Mesendoderm (in vitro differentiated cells): ENCODE measurements at regions not wholly inside any gene's neighbourhood (a gene's known extent, or its start where the extent isn't known, plus 50 kb on each side); places are given as distances from the start of the nearest gene placed in this dataset.
"Not testable (repeated sequence)": the region's sequence is repeated elsewhere in the genome, so short reads cannot be mapped to it uniquely, and the experiment has no call there.

Experiments
- DNase-seq: peaks from one replicate; pipeline ENCODE4 v3.0.0; 2013
- H2AK5ac ChIP-seq: 2 replicates; pipeline ENCODE4 v1.6.1; 2013; ENCODE audit warnings: low read length, inconsistent platforms
- H2BK120ac ChIP-seq: 2 replicates; pipeline ENCODE4 v1.6.1; 2013; ENCODE audit warnings: low read depth, mild to moderate bottlenecking, low read length, moderate library complexity, mixed read lengths
- H2BK15ac ChIP-seq: replicated peaks from 2 replicates; pipeline ENCODE4 v1.6.1; 2013; ENCODE audit warnings: low read depth, mild to moderate bottlenecking, moderate library complexity
- H2BK5ac ChIP-seq: 2 replicates; pipeline ENCODE4 v1.6.1; 2013; ENCODE audit warnings: low read length, inconsistent platforms
- H3K18ac ChIP-seq: 2 replicates; pipeline ENCODE4 v1.6.1; 2013; ENCODE audit warnings: mild to moderate bottlenecking, low read length, mixed read lengths
- H3K23ac ChIP-seq: one replicate; pipeline ENCODE4 v1.6.1; 2013; ENCODE audit warnings: low read length
- H3K27ac ChIP-seq: 2 replicates; pipeline ENCODE4 v1.5.1; 2013; ENCODE audit warnings: low read depth, mild to moderate bottlenecking, inconsistent platforms, low read length, moderate library complexity
- H3K27me3 ChIP-seq: 2 replicates; pipeline ENCODE4 v1.6.1; 2013; ENCODE audit warnings: low read length, control low read depth, mild to moderate bottlenecking, inconsistent platforms; ENCODE audit not compliant: insufficient read depth, poor library complexity
- H3K36me3 ChIP-seq: 2 replicates; pipeline ENCODE4 v1.6.1; 2013; ENCODE audit warnings: low read length, inconsistent platforms; ENCODE audit not compliant: control insufficient read depth, insufficient read depth
- H3K4ac ChIP-seq: one replicate; pipeline ENCODE4 v1.6.1; 2013; ENCODE audit warnings: low read depth, mild to moderate bottlenecking, low read length, moderate library complexity
- H3K4me1 ChIP-seq: 2 replicates; pipeline ENCODE4 v1.6.1; 2013; ENCODE audit warnings: low read depth, low read length, inconsistent platforms; ENCODE audit not compliant: control insufficient read depth
- H3K4me2 ChIP-seq: 2 replicates; pipeline ENCODE4 v1.6.1; 2013; ENCODE audit warnings: low read length
- H3K4me3 ChIP-seq: 2 replicates; pipeline ENCODE4 v1.5.1; 2013; ENCODE audit warnings: mild to moderate bottlenecking, low read length
- H3K56ac ChIP-seq: one replicate; pipeline ENCODE4 v1.6.1; 2013; ENCODE audit warnings: low read length
- H3K79me1 ChIP-seq: 2 replicates; pipeline ENCODE4 v1.6.1; 2013; ENCODE audit warnings: low read length, inconsistent platforms
- H3K79me2 ChIP-seq: 2 replicates; pipeline ENCODE4 v1.6.1; 2013; ENCODE audit warnings: mild to moderate bottlenecking, low read length; ENCODE audit not compliant: control insufficient read depth, insufficient read depth
- H3K9ac ChIP-seq: 2 replicates; pipeline ENCODE4 v1.6.1; 2013; ENCODE audit warnings: low read length, inconsistent platforms
- H4K5ac ChIP-seq: one replicate; pipeline ENCODE4 v1.6.1; 2013; ENCODE audit warnings: low read length
- H4K8ac ChIP-seq: one replicate; pipeline ENCODE4 v1.6.1; 2013; ENCODE audit warnings: low read depth, mild to moderate bottlenecking, control low read depth, low read length, moderate library complexity
- WGBS: extraction: QIAGEN DNeasy Blood & Tissue Kit; methylation state at CpG from one replicate; pipeline ENCODE4 v1.1.7; 2013; ENCODE audit warnings: low lambda C conversion rate, missing lambda C conversion rate; ENCODE audit not compliant: insufficient coverage; ENCODE audit errors: extremely low coverage; 5-methylcytosine and 5-hydroxymethylcytosine counted together

DNA sequence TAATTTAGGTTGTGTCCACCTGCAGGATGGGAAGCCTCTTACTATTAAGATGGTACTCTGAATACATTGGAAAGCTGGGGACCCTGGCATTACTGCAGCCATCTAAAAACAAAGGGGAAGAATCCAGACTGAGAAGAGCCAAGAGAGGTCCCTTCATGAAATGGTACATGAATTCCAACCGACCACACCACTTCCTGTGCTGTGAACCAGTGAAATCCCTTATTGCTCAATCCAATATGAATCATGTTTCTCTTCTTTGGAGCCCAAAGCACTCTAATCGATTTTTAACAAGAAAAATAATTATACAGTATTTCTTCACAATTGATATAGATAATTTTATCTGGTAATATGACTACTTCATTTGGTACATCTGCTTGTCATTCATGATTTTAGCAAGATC, 479.7 kb upstream of the RAB6C start:
- WGBS: no CpG with 5 or more reads among the region's 2 CpGs

DNA sequence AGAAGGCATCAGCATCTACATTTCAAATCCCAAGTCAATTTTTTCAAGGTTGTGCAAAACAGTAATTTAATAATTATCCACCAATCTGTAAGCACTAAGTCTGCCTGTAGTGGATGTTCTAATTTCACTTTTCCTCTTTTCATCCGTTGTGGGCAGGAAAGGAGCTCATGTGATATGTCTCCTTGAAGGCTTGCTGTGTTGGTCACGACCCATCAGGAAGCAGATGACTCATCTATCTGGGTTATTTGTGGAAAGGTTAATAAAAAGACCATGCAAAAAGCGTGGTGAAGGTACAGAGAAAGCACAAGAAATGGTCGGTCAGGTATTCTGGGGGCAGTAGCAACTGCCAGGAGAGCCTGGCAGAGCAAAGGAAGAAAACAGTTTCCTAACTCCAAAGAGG, 476.7 kb upstream of the RAB6C start:
- no peak overlapping the region for H3K23ac ChIP-seq
- no peaks in the 10 kb centered on the region for H3K27me3 ChIP-seq
- no peak overlapping the region for H3K4ac ChIP-seq
- no peak overlapping the region for H3K9ac ChIP-seq
- H2BK5ac ChIP-seq: no peak overlapping the region
- H4K5ac ChIP-seq: no peak overlapping the region
- H3K79me2 ChIP-seq: no peaks in the 10 kb centered on the region
- no peak overlapping the region for H3K4me3 ChIP-seq
- H2AK5ac ChIP-seq: no peak overlapping the region
- H4K8ac ChIP-seq: no peak overlapping the region
- WGBS: no CpG with 5 or more reads among the region's 4 CpGs
- DNase-seq: no peak
- no peaks in the 10 kb centered on the region for H3K79me1 ChIP-seq
- H3K27ac ChIP-seq: no peak overlapping the region
- no peaks in the 10 kb centered on the region for H3K36me3 ChIP-seq
- H3K4me1 ChIP-seq: no peaks in the 10 kb centered on the region
- H3K4me2 ChIP-seq: no peak overlapping the region
- no peak overlapping the region for H2BK15ac ChIP-seq
- H3K18ac ChIP-seq: no peak overlapping the region
- H3K56ac ChIP-seq: no peak overlapping the region
- no peak overlapping the region for H2BK120ac ChIP-seq

More for the DNA sequence above, 479.7 kb upstream of the RAB6C start:
- Histone ChIP-seq H3K27ac (no peak overlapping the region), H2BK5ac (no peak overlapping the region), H3K79me2 (no peaks in the 10 kb centered on the region), H4K8ac (no peak overlapping the region), H2BK15ac (no peak overlapping the region), H3K56ac (no peak overlapping the region), H4K5ac (no peak overlapping the region), H3K4me3 (no peak overlapping the region), H2BK120ac (no peak overlapping the region), H3K4ac (no peak overlapping the region), H3K23ac (no peak overlapping the region), H3K18ac (no peak overlapping the region), H3K4me2 (no peak overlapping the region), H3K9ac (no peak overlapping the region), H3K79me1 (no peaks in the 10 kb centered on the region), H3K4me1 (no peaks in the 10 kb centered on the region), H2AK5ac (no peak overlapping the region), H3K36me3 (no peaks in the 10 kb centered on the region), H3K27me3 (no peaks in the 10 kb centered on the region)
- DNase-seq: no peak

DNA sequence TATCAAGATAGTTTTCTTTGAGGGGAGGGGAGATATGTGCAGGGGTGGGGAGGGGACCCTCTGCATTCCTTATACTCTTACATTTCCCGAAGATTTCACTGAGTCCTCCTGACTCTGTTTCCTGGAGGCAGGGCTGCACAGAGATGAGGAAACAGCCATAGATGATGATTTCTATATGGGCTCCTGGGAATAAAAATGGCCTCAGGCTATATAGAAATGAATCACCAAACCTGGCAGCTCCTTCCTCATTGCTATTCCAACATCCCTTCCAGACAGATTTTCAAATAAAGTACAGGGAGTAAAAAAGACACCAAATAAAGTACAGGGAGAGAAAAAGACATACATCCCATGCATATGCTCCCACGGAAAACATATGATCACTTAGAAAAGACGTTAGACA, 474.8 kb upstream of the RAB6C start:
- Histone ChIP-seq H3K27me3 (no peaks in the 10 kb centered on the region), H3K23ac (no peak overlapping the region), H3K36me3 (no peaks in the 10 kb centered on the region), H2BK120ac (no peak overlapping the region), H3K9ac (no peak overlapping the region), H3K27ac (no peak overlapping the region), H3K4ac (no peak overlapping the region), H4K8ac (no peak overlapping the region), H2BK5ac (no peak overlapping the region), H2BK15ac (no peak overlapping the region), H2AK5ac (no peak overlapping the region), H3K79me1 (no peaks in the 10 kb centered on the region), H3K56ac (no peak overlapping the region), H3K4me1 (no peaks in the 10 kb centered on the region), H3K18ac (no peak overlapping the region), H3K4me3 (no peak overlapping the region), H3K4me2 (no peak overlapping the region), H3K79me2 (no peaks in the 10 kb centered on the region), H4K5ac (no peak overlapping the region)
- DNase-seq: no peak
- no CpG with 5 or more reads among the region's 3 CpGs for WGBS

DNA sequence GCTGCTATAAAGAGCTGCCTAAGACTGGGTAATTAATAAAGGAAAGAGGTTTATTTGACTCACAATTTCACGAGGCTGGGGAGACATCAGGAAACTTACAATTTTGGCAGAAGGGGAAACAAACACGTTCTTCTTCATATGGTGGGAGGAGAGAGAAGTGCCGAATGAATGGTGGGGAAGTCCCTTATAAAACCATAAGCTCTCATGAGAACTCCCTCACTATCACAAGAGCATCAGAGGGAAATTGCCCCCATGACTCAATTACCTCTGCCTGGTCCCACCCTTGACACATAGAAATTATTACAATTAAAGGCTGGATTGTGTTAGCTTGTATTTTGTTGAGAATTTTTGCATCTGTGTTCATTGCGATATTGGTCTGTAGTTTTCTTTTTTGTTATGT, 460.5 kb upstream of the RAB6C start:
- Histone ChIP-seq H2BK5ac (no peak overlapping the region), H3K4me1 (no peaks in the 10 kb centered on the region), H2AK5ac (no peak overlapping the region), H4K8ac (no peak overlapping the region), H3K79me2 (no peaks in the 10 kb centered on the region), H2BK120ac (no peak overlapping the region), H3K56ac (no peak overlapping the region), H3K27ac (no peak overlapping the region), H2BK15ac (no peak overlapping the region), H3K9ac (no peak overlapping the region), H3K79me1 (no peaks in the 10 kb centered on the region), H3K23ac (no peak overlapping the region), H3K4ac (no peak overlapping the region), H3K4me2 (no peak overlapping the region), H3K36me3 (no peaks in the 10 kb centered on the region), H3K18ac (no peak overlapping the region), H4K5ac (no peak overlapping the region), H3K4me3 (no peak overlapping the region), H3K27me3 (no peaks in the 10 kb centered on the region)
- no CpG with 5 or more reads among the region's 4 CpGs for WGBS
- no peak for DNase-seq

DNA sequence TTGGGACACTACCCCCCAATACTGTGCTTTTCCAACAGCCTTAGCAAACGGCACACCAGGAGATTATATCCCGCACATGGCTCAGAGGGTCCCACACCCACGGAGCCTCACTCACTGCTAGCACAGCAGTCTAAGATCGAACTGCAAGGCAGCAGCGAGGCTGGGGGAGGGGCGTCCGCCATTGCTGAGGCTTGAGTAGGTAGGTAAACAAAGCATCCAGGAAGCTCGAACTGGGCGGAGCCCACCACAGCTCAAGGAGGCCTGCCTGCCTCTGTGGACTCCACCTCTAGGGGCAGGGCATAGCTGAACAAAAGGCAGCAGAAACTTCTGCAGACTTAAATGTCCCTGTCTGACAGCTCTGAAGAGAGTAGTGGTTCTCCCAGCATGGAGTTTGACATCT, 447.3 kb upstream of the RAB6C start:
- H3K9ac ChIP-seq, H3K4ac ChIP-seq, DNase-seq, H3K79me1 ChIP-seq, H4K8ac ChIP-seq, H3K23ac ChIP-seq, H3K4me2 ChIP-seq, H2BK120ac ChIP-seq, H2BK15ac ChIP-seq, H3K27me3 ChIP-seq, H2BK5ac ChIP-seq, H3K4me3 ChIP-seq, H3K4me1 ChIP-seq, H3K56ac ChIP-seq, H3K36me3 ChIP-seq, H2AK5ac ChIP-seq, H3K79me2 ChIP-seq, H3K18ac ChIP-seq, H4K5ac ChIP-seq, H3K27ac ChIP-seq: not testable (repeated sequence)
- no CpG with 5 or more reads among the region's 9 CpGs for WGBS

DNA sequence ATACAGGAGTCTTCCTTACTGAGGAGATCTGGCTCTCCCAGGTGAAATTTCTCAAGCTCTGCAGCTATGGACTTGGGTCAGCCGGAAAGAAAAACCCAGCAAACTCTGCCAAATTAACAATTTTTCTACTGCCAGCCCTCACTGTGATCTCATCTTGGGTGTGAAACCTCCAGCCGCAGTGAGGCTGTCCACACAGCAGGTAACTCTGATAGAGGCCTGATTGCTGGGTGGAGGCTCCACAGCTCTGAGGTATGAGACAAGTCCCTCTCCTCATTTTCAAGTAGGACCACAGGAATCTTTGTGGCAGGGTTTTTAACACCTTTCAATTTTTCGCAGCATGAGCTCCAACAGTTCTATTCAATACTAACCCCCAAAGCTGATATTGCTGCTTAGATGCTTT, 430.6 kb upstream of the RAB6C start:
- H3K56ac ChIP-seq: no peak overlapping the region
- no peaks in the 10 kb centered on the region for H3K79me2 ChIP-seq
- H3K4me3 ChIP-seq: no peak overlapping the region
- H3K27me3 ChIP-seq: no peaks in the 10 kb centered on the region
- no peak overlapping the region for H4K8ac ChIP-seq
- H2BK120ac ChIP-seq: no peak overlapping the region
- H3K9ac ChIP-seq: no peak overlapping the region
- H3K27ac ChIP-seq: peak overlapping the region; percentile 47
- DNase-seq: peak; percentile 83
- H3K4me1 ChIP-seq: peaks cover 4% of the 10 kb centered on the region
- WGBS: no CpG with 5 or more reads among the region's 3 CpGs
- H3K4me2 ChIP-seq: no peak overlapping the region
- H3K18ac ChIP-seq: no peak overlapping the region
- H4K5ac ChIP-seq: no peak overlapping the region
- H3K23ac ChIP-seq: peak overlapping the region; percentile 89
- no peak overlapping the region for H2BK15ac ChIP-seq
- no peak overlapping the region for H2AK5ac ChIP-seq
- H2BK5ac ChIP-seq: no peak overlapping the region
- no peaks in the 10 kb centered on the region for H3K79me1 ChIP-seq
- H3K4ac ChIP-seq: no peak overlapping the region
- H3K36me3 ChIP-seq: no peaks in the 10 kb centered on the region
